Thyroid gland (tissue), 4 donors: ENCODE measurements at regions not wholly inside any gene's neighbourhood (a gene's known extent, or its start where the extent isn't known, plus 50 kb on each side); places are given as distances from the start of the nearest gene placed in this dataset.

Source experiments
- CTCF ChIP-seq, 6 experiments: fragments of 200-600 bp in 3 of 6; fragments of 450-650 bp in 3 of 6; sonication (generic) in 3 of 6; IDR thresholded peaks; one replicate each; pipeline ENCODE4 v1.5.1; 2016 to 2019; ENCODE audit warnings: antibody characterized with exemption in 6 of 6, mild to moderate bottlenecking in 2 of 6, inconsistent platforms in 1 of 6, moderate library complexity in 1 of 6
- POLR2A ChIP-seq, 2 donors: fragments of 450-650 bp; IDR thresholded peaks; one replicate each; pipeline ENCODE4 v1.6.1; 2017; ENCODE audit warnings: antibody characterized with exemption in 2 of 2, mild to moderate bottlenecking in 2 of 2, moderate library complexity in 1 of 2

- TF ChIP-seq CTCF (IDR thresholded peaks at IDR 0.05) (no peak), POLR2A (IDR thresholded peaks at IDR 0.05) (no peak)
Measured at GRCh38 chr15:70197318-70197944, 99.7 kb upstream of the TLE3 start.
